COLO829 (cell line): ENCODE measurements at regions not wholly inside any gene's neighbourhood (a gene's known extent, or its start where the extent isn't known, plus 50 kb on each side); places are given as distances from the start of the nearest gene placed in this dataset.
"Not testable (repeated sequence)": the region's sequence is repeated elsewhere in the genome, so short reads cannot be mapped to it uniquely, and the experiment has no call there.

ENCODE experiments used
- DNase-seq: peaks from one replicate; pipeline ENCODE4 v3.0.0; 2012; ENCODE audit warnings: low spot score

DNA sequence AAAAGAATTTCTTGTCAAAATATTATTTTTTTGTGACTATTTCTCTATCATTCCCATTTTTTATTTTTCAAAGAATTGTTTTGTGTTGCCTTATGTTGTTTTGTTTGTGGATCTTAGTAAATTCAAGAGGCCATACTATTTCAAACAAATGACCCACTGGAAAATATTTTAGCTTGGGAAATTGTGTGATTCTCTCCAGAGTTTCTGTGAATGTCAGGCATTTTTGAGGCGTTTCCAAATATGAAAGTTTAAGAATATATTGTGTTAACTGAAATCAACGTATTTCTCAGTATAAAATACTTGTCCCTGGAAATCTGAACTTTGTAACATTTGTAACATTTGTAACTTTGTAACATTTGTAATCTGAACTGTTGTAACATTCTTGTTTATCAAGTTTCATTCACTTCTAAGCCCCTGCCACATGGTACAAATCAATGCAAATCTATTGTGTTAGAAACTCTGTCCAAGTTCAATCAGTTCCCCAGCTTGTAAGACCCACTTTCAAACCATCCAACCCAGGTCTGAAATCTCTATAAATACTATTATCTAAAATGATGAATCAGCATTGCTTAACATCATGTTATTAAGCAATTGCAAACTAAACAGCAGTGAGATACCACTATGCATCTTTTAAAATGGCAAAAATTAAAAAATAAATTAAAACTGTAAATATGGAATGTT is 465.4 kb upstream of the GRID2 start:
- no peak for DNase-seq

DNA sequence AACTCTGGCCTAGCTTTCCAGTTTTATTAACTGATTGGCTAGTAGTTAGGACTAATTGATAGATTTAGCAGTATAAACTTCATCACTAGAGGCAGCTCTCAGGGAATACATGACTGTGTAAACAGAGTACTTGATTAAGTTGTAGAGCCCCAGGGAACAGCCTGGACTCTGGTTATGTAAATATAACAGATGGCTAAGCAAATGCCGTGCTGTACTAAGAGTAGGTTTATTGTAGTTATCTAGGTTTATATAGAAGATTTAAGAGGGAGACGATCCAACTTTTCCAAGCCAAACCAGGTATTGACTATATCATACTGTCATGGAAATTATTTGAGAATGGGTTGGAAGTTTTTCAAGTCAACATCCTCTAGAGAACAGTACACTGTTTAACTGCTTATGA is 463.4 kb upstream of the GRID2 start:
- DNase-seq, result no peak

DNA sequence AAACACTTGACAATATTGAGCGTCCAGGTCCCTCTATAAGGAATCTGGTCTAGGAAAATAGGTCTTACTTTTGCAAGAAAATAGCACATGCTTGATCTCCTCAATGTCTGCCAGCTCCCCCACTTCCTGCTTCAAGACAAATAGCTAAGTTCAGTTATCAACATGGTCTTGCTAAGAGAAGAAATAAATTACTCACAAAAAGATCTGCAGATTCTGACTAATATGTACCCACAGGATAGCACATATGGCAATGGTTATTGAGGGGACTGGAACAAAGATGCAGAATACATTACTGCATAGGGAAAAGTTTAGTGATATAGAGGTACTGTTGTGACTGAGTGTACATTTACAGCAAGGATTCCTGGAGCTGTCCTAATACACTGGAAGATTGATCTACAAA is 457.5 kb upstream of the GRID2 start:
- no peak for DNase-seq

DNA sequence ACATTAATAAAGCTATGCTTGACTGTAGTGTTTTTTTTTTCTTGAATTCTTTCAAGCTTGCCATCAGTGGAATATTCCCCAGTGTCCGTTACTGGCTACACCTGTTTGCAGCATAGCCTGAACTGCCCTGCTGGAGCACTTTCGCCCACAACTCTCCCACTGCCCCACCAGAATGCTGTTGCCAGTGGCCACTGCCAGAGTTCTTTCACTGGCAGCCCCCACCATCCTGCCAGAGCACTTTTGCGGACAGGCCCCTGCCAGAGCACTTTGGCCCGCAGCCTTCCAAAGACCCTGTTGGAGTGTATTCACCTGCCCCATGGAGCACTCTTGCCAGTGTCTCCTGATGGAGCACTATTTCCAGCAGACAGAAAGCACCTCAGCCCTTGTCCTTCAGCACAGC is 452.3 kb upstream of the GRID2 start:
- no peak for DNase-seq

DNA sequence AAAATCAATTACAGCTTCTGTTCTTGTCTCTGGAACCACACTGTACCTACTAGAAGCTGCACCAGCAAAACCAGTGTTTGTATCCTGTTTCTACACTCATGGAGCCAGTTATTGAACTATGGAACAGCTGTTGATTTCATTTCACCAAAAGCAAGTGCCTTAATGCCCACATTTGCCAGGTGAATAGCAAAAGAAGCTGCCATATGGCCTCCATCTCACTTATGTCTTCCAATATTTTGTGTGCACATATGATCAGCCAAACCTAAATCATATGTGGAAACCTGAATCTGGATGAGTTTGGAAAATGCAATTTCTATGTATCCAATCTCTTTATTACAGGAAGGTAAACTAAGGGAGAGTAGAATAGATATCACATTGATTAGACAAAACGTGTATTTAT is 415.8 kb upstream of the GRID2 start:
- no peak for DNase-seq

DNA sequence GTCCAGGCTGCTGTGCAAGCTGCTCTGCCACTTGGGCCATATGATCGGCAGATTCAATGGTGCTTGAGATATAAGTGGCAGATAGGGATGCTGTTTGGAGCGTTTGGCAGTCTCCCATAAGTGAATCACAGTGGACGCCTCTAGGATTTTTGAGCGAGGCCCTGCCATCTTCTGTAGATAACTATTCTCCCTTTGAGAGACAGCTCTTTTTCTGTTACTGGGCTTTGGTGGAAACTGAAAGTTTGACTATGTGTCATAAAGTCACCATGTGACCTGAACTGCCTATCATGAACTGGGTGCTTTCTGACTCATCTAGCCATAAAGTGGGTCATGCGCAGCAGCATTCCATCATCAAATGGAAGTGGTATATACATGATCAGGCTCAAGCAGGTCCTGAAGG is 412.5 kb upstream of the GRID2 start:
- not testable (repeated sequence) for DNase-seq

DNA sequence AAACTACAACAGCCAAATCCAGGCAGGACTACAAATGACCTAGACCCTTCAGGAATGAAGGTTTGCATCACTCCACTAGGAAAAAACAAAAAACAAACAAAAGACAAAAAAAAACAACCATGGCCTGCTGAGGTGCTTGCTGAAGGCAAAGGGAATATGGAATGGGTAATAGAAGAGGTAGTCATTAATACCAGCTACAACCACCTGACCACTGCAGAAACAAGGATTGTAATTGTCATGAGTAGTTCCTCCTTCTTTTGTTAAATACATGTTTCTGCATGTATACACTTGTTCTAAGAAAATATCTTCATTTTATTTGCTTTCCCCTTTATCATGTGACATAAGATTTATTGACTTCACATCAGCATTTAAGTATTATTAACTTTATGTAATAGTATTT is 409.8 kb upstream of the GRID2 start:
- DNase-seq, result no peak

DNA sequence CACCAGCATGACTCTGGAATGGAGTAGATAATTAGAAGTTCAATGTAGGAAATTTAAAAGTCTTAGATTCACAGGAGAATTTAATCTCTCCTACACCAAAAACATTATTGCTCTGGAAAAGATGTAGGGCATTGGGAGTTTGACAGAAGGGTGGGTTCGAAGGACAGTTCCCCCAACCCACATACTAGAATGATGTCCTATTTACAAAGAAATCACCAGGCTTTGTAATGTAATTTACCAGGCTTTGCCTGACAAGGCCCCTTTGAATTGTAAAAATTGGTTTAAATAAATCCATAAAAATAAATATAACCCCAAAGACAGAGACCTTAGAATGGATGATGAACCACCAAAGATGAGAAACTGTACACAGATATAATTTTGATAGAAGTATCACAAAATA is 399.2 kb upstream of the GRID2 start:
- DNase-seq, result no peak

DNA sequence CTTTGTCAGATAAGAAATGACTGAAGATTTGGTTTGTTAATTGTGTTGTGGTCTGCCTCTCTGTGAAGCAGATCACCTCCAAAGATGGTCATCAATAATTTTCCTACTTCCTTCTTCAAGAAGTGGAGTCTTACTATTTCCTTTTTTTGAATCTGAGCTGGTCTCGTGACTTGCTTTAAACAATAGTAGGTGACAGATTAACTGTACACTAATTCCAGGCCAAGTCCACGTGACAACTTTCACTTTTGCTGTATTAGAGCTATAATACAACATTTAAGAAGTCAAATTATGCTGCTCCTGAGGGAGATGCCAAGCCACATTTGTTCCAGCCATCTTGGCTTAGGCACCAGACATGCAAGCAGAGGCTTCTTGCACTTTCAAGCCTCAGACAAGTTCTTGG is 393.8 kb upstream of the GRID2 start:
- no peak for DNase-seq

DNA sequence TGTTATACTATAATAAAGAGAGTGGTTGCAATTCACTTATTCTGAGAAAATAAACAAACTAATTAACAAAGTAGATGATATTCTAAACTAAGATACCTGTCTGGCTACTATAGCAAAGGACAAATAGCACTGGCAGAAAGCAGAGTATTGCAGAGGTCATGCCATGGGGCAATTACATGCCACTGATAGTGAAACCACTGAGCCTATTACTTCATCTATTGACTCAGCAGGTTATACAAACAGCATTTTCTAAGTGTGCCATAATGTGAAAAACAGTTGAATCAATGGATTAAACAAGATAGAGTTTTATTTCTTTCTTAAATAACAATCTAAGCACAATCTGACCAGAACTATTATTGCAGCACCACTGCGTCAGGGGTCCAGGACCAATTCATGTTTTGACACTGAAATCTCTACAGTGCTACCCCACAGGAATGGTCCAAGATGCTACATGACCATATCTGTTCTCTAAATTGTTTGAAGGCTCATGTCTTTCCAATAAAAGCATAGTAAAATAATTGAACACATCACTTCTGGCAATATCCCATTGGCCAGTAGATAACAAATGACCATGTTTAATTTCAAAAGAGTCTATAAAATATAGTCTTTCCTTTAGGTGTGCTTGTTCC is 389.5 kb upstream of the GRID2 start:
- DNase-seq, result no peak

DNA sequence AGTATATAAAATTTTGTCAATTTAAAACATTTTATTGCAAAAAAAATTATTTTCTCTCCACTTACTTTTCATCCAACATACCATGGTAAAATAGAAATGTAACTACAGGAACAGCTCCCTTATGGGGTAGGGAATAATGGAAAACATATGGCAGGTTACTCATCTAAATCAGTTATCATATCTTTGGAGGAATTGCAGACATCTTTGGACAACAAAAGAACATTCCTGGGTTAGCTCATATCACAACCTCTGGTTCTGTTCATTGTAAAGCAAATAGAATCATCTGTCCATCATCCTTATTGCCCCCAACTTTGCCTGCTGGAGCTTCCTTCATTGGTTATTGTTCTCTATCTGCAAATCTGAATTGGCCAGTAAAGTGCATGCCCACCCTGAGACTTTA is 387.5 kb upstream of the GRID2 start:
- no peak for DNase-seq

DNA sequence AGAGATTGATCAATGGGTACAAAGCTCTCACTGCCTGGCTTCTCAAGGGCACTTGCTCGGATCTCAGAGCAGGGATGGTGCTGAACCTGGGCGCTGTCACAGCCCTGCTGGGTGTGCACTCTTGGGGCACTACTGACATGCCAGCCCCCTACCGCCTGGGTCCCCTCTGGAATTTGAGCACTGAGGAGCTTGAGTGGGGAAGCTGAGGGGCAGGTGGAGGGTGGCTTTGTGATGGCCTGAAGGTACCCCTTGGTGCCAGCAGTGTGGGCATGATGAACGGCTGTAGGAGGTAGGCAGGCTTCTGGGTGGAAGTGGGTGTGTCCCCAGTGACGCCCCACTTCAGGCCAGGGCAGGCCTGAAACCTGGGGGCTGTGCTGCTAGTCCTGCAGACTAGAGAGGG is 379.1 kb upstream of the GRID2 start:
- no peak for DNase-seq

DNA sequence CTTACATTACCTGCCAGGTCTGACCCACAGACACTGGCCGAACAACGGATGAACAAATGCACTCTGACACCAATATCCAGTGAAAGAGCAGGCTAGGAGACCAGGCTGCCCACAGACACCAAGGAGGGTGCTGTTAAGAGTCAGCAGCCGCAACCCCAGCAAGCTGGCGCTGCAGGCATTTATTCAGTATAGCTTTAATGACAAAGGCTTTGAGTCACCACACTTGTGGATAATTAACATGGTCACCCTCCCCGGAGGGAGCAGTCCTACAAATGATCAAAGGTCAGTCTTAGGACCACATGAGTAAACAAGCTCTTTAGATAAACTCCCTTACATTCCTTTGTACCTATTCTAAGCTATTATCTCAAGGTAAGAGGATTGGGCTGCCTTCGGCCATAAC is 368.5 kb upstream of the GRID2 start:
- DNase-seq, result no peak

DNA sequence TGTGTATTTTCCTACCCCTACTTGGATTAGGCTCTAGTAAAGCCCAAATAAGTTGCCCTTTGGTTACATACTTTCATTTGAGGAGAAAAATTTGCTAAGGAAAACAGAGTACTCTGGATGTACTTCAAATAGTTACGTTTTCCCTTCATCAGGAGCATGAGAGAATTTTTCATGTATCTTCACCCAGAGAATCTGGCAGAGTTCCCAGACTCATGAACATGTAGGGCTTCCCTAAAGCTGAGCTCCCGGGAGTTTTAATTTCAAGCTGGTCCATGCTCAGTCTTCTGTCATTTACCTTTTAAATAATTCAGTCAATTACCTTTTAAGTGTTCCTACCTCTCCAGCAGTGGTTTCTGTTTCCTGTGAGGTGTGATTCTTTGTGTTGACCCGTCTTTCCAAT is 367.5 kb upstream of the GRID2 start:
- DNase-seq, result no peak

DNA sequence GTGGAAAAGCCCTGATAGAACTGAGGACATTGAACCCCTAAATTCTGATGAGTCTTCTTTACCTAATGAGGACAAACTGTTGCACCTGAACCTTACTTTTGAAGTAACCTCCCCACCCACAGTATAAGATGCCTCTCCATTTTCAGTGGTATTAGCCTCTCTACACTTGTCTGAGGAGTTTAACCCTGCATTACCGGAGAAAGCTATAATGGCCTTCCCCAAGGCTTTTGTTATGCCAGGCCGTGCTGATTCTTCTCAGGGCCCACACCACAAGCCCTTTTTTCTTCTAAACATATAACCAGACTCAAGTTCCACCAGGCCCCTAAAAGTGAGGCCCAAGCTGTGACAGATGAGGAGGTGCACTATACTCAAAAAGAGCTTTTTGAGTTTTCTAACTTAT is 345.8 kb upstream of the GRID2 start:
- no peak for DNase-seq

DNA sequence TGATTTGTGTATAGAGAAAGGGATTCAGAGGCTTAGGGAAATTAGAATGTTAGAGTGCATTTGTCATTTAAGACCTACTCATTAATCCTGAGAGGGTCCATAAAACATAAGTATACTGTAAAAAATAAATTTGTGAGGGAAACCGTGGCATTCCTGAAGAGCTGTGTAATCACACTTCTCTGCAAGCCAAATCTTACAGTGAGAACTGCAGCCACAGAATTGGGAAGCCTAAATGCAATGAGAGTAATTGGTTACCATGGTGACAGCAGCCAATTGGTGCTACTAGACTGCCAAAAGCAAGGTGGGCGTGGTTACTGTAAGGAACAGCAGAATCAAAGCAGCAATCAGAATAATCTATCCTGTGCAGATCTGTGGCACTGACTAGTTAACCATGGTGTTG is 345.2 kb upstream of the GRID2 start:
- no peak for DNase-seq

DNA sequence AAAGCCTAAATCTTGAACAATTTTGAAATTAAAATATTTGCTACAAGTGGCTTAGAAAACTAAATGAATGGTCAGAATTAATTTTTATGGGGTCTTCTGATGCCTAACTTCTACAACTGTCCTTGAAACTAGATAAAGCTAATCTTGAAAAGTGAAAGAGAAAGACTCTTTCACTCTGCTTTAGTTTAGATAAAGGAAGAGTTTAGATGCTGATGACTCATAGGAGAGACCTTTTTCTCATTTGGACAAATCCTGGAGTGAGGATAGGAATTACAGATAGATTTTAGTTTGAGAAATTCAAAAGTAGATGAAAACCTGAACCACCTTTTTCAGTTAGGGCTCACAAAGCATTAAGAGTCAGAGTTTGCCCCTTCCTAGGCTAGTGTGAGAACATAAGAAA is 342.3 kb upstream of the GRID2 start:
- DNase-seq, result peak; percentile 32

DNA sequence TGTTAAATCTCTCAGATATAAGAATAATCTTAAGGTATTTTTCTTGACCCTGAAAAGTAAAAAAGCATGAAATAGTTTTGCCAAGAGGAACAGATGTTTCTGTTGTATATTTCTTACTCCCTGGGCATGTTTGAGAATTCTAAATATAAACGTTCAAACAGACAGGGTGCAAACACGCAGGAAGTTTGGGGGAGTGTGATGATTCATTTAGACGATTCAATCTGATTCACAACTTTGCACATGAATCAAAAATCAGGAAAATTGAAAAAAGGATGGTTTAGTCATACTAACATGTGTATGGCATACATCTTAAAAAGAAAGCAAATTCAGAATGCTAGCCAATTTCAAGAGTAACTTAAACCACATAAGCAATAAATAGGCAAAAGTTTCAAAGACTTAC is 340.3 kb upstream of the GRID2 start:
- DNase-seq, result no peak

DNA sequence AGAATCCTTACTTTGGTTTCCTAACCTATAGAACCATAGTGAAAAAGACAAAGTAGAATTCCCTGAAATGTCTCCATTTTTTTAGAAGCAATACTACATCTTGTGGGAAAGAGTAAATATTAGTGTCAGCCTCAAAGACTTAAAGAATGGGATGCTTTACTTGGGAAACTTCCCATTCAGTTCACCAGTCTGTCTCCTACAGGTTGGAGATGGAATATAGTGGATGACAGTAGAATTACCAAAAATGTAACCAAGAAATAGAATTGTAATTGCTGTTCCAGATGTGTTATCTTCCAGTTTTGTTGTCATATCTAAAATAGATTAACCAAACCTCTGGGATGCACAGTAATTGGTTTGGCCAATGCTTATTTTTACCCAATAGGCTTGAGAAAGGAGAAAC is 338.6 kb upstream of the GRID2 start:
- no peak for DNase-seq

DNA sequence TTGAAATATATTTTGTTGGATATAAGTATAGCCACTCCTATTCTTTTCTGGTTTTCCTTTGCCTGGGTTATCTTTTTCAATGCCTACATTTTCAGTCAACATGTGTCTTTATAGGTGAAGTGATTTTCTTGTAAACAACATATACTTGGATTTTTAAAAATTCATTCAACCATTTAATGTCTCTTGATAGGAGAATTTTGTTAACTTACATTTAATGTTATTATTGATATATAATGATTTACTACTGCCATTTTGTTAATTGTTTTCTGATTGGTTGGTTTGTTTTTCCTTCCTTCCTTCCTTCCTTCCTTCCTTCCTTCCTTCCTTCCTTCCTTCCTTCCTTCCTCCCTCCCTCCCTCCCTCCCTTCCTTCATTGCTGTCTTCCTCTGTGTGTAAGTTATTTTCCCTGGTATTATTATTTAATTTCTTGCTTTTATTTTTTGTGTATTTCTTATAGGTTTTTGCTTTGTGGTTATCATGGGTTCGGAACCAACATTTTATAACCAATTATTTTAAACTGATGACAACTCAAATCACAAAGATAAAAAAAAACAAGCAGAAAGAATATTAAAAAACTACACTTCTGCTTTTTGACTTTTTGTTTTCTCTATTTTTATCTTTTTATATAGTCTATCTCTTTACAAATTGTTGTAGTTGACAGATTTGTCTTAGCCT is 330.1 kb upstream of the GRID2 start:
- DNase-seq, result no peak

DNA sequence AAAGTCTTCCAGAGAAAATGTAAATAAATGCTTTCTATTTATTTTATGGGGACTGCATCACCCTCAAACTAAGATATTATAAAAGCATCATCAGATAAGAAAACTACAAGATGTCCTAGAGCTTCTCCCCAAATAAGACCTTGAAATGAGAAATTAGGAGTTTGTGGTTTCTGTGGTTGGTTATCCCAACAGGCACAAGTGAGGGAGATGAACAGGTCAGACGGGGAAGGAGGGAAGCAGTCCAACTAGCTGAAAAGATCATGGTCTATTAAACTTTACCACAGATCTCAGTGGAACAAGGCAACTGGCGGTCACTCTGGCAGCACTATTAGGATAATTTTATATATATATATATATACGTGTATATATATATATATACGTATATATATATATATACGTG is 319.3 kb upstream of the GRID2 start:
- no peak for DNase-seq

DNA sequence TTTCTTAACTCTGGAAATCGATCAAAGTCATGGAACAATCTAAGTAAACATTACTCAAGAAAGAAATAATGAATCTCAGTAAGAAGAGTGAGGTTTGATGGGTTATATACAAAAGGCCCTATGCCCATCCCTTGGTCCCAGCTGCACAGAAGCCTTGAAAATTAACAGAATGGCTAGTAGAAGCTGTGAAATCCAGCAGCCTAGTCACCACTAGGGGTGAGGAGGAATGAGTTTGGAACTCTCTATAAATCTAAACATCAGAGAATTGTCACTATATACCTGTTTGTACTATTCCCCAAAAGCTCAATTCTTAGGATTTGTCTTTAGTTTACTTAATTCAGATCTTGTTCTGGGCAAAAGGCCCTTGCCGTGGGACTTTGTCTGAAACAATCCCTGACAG is 313.9 kb upstream of the GRID2 start:
- no peak for DNase-seq

DNA sequence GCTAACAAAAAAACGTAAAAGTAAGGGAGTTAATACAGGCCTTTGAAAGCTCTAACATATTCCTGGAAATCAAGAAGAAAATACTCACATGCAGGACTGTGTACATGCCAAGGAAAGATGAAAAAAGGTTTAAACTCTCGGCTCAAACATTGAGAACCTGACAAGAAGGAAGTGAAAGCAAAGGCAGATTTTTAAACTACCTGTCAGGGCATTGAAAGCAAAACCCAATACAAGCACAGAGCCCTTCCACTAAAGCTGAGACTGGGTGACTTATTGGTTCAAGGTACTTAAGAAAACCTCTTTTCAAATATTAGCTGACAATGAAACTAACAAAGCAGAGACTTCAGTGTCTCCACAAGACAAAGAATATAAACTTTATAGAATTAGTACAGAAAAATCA is 313.0 kb upstream of the GRID2 start:
- no peak for DNase-seq

DNA sequence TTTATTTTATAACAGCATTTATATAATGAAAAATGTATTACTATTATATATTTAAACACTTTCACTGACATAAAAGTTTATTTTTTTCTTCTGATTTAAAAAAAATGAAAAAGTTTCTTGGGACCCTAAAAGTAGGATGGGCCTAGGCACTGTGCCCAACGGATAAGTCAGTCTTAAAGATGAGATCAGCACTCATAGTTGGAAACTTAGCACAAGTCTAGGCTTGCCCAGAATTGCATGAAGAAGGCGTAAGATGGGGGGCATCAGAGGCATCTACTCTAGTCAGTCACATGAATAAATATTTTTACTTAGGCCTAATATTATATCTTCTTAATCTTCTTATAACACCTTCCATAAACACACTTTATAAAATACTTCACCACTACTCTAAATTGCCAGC is 306.7 kb upstream of the GRID2 start:
- no peak for DNase-seq
